ENCODE measurements at regions not wholly inside any gene's neighbourhood (a gene's known extent, or its start where the extent isn't known, plus 50 kb on each side); places are given as distances from the start of the nearest gene placed in this dataset.

GRCh38 chr9:108746864-108747263, 108.9 kb downstream of the ACTL7B start:
- DNase-seq (ENCODE audit: low read depth, low spot score) (no peak), ATAC-seq (no peak)
- Histone ChIP-seq H3K27ac (ENCODE audit: low read depth, low read length) (no peak overlapping the region), H3K36me3 (ENCODE audit: control insufficient read depth in 1 of 2, insufficient read depth in 2 of 2, low read length in 2 of 2) (no peaks in the 10 kb centered on the region), H3K27me3 (ENCODE audit: insufficient read depth, low read length) (no peaks in the 10 kb centered on the region), H3K9me3 (ENCODE audit: control insufficient read depth in 1 of 2, insufficient read depth in 1 of 2, low read depth in 1 of 2, low read length in 2 of 2) (no peaks in the 10 kb centered on the region), H3K4me2 (ENCODE audit: low read length) (no peak overlapping the region), H2AFZ (ENCODE audit: low read depth, low read length, poor library complexity, severe bottlenecking) (no peak overlapping the region), H3K79me2 (ENCODE audit: insufficient read depth, low read length) (no peaks in the 10 kb centered on the region), H3K9ac (ENCODE audit: low read length) (no peak overlapping the region), H3K4me3 (replicated peaks in 1 of 2; ENCODE audit: low read depth in 1 of 2, low read length in 2 of 2) (no peak overlapping the region), H3K9me2 (ENCODE audit: insufficient read depth) (no peaks in the 10 kb centered on the region), H3K4me1 (ENCODE audit: control insufficient read depth in 1 of 2, insufficient read depth in 2 of 2, low read length in 2 of 2) (peaks cover 3 to 10% of the 10 kb centered on the region in 2 experiments; a peak in 3 of 4 replicates), H4K20me1 (ENCODE audit: insufficient read depth) (no peaks in the 10 kb centered on the region)
- BruUV-seq (replicated peaks), result no TSS peak
- ChIA-PET POLR2A (no interaction called here), RAD21 (ENCODE audit: low non-redundant PET in 1 of 2, low total read pairs in 2 of 2, uncharacterized antibody in 2 of 2, unreplicated experiment in 2 of 2) (no interaction called here), CTCF (no interaction called here)
- no peak for TF ChIP-seq POLR2A (IDR thresholded peaks at IDR 0.05; ENCODE audit: borderline replicate concordance, extremely low read depth, insufficient read depth, insufficient read length)
- TF ChIP-seq SP1 (IDR thresholded peaks at IDR 0.05; ENCODE audit: low read depth), result no peak
- no peak for TF ChIP-seq CTCF (IDR thresholded peaks at IDR 0.05 in 2 of 3, conservative IDR thresholded peaks at IDR 0.05 in 1 of 3; ENCODE audit: borderline replicate concordance in 1 of 3, insufficient read depth in 1 of 3, low read depth in 2 of 3, low read length in 2 of 3)
- no peak for TF ChIP-seq TCF7L2 (IDR thresholded peaks at IDR 0.05; ENCODE audit: borderline replicate concordance, extremely low read depth, insufficient read depth, insufficient read length)
- no peak for TF ChIP-seq CBX3 (IDR thresholded peaks at IDR 0.05; ENCODE audit: low read depth)
- intact Hi-C loops (cut with micrococcal nuclease), result no loop called here

GRCh38 chr9:108746001-108746400, 109.8 kb downstream of the ACTL7B start:
- intact Hi-C loops (cut with micrococcal nuclease), result no loop called here
- BruUV-seq (replicated peaks), result no TSS peak

More at GRCh38 chr9:108746001-108746400, 109.8 kb downstream of the ACTL7B start:
- ChIA-PET RAD21 (ENCODE audit: low non-redundant PET in 1 of 2, low total read pairs in 2 of 2, uncharacterized antibody in 2 of 2, unreplicated experiment in 2 of 2) (no interaction called here), POLR2A (no interaction called here), CTCF (no interaction called here)
- Histone ChIP-seq H3K36me3 (ENCODE audit: control insufficient read depth in 1 of 2, insufficient read depth in 2 of 2, low read length in 2 of 2) (no peaks in the 10 kb centered on the region), H3K27ac (ENCODE audit: low read depth, low read length) (no peak overlapping the region), H3K4me1 (ENCODE audit: control insufficient read depth in 1 of 2, insufficient read depth in 2 of 2, low read length in 2 of 2) (peaks cover 3 to 10% of the 10 kb centered on the region in 2 experiments; a peak in 3 of 4 replicates), H3K4me3 (replicated peaks in 1 of 2; ENCODE audit: low read depth in 1 of 2, low read length in 2 of 2) (no peak overlapping the region), H3K9me2 (ENCODE audit: insufficient read depth) (no peaks in the 10 kb centered on the region), H4K20me1 (ENCODE audit: insufficient read depth) (no peaks in the 10 kb centered on the region), H3K9ac (ENCODE audit: low read length) (no peak overlapping the region), H3K9me3 (ENCODE audit: control insufficient read depth in 1 of 2, insufficient read depth in 1 of 2, low read depth in 1 of 2, low read length in 2 of 2) (no peaks in the 10 kb centered on the region), H2AFZ (ENCODE audit: low read depth, low read length, poor library complexity, severe bottlenecking) (no peak overlapping the region), H3K4me2 (ENCODE audit: low read length) (no peak overlapping the region), H3K79me2 (ENCODE audit: insufficient read depth, low read length) (no peaks in the 10 kb centered on the region), H3K27me3 (ENCODE audit: insufficient read depth, low read length) (no peaks in the 10 kb centered on the region)
- TF ChIP-seq CEBPB (IDR thresholded peaks at IDR 0.05; ENCODE audit: low read depth) (no peak), ATF3 (IDR thresholded peaks at IDR 0.05) (no peak), TCF7L2 (IDR thresholded peaks at IDR 0.05; ENCODE audit: borderline replicate concordance, extremely low read depth, insufficient read depth, insufficient read length) (no peak), POLR2AphosphoS5 (IDR thresholded peaks at IDR 0.05; ENCODE audit: low read depth, low read length) (no peak), EZH2phosphoT487 (IDR thresholded peaks at IDR 0.05; ENCODE audit: borderline replicate concordance) (no peak), REST (IDR thresholded peaks at IDR 0.05; ENCODE audit: low read depth) (no peak), SRF (IDR thresholded peaks at IDR 0.05; ENCODE audit: low read depth) (no peak), ZNF274 (IDR thresholded peaks at IDR 0.05; ENCODE audit: low read depth, low read length) (no peak), RAD21 (IDR thresholded peaks at IDR 0.05; ENCODE audit: low read depth) (no peak), CBX3 (IDR thresholded peaks at IDR 0.05; ENCODE audit: low read depth) (no peak), JUND (IDR thresholded peaks at IDR 0.05) (no peak), POLR2A (IDR thresholded peaks at IDR 0.05; ENCODE audit: borderline replicate concordance, extremely low read depth, insufficient read depth, insufficient read length) (no peak), FOSL1 (IDR thresholded peaks at IDR 0.05; ENCODE audit: low read depth) (no peak), EGR1 (IDR thresholded peaks at IDR 0.05; ENCODE audit: low read depth) (no peak)
- ATAC-seq (no peak), DNase-seq (ENCODE audit: low read depth, low spot score) (no peak)

Measured in HCT116 (cell line).